Fibroblast of skin of left quadriceps (primary cell): ENCODE measurements at regions not wholly inside any gene's neighbourhood (a gene's known extent, or its start where the extent isn't known, plus 50 kb on each side); places are given as distances from the start of the nearest gene placed in this dataset.
"Not testable (repeated sequence)": the region's sequence is repeated elsewhere in the genome, so short reads cannot be mapped to it uniquely, and the experiment has no call there.

Experiments
- DNase-seq, 2 experiments: peaks; one replicate each; pipeline ENCODE4 v3.0.0-alpha.2; 2013; ENCODE audit warnings: low read depth in 2 of 2

DNA sequence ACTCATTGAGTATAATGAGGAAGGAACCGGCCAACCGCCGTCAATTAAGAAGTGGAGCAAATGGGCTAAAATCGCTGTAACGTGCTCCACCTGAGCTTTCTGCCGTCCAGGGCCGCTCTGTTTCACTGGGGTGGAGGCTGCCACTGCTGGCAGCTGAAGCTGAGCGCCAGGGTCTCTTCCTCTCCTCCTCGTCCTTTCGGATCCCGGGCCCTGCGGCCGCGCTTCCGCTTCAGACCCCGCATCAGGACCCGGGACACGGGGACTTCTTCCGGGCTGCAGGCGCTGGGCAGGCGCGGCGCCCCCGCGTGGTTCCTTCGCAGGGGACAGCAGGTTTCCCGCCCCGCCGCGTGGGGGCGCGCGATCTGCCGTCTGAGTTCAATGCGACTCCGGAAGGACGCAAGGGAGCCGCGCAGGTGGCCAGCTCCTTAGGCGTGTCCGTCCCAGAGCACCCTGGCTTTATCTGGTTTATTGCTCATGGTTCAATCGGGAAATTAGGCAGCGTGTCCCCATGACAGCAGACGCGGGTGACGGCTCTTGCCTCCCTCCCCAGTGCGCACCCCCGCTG is 519.8 kb downstream of the TRIML1 start:
- DNase-seq = no peak

DNA sequence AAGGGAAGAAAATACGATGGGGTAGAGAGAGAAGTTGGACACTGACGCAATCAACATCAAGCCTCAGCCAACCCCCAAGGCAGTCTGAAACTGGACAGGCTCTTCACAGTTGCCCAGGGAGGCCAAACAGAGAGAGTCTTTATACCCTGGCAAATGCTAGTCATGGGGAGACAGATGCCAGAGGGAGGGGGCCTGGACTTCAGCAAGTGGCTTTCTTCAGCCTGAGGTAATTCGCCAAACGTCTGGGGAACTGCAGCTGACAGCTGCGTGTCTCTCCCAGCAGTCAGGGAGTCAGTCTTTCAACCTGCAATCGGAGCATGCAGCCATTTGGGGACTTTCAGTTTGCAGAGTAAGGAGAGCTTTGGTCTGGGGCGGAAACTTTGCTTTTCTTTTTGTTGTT is 521.6 kb downstream of the TRIML1 start:
- no peak for DNase-seq

DNA sequence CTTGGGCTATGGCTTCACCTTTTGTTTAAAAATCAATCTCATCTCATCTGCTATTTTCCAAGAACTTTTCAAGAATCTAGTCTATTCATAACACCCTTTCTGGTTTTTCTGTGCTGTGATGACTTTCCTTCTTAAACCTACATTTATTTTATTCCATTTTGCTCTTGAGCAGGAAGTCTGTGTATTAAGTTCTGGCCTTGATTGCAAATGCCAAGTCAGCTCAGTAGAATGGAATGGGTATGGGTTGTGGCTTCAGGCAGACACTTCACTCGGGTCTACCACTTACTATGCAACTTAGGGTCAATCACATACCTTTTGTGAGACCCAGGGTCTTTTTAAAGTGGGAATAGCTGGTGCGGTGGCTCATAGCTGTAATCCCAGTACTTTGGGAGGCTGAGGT is 522.3 kb downstream of the TRIML1 start:
- no peak for DNase-seq

DNA sequence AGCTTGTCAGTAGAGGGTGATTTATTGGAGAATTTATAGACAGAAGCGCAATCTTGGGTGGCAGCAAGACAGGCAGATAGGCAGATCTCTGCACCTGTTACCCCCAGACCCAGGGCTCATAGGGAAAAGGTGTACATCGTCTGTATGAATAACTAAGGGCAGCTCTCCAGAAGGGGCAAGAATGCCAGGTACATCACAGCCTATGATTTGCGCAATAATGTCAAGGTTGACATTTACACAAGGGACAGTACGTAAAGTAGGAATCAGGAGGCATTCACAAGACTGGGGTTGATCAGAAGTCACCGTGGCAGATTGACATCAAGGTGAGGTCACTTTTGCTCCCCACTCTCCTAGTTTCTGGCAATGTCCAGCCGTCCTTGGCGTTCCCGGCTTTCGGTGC is 524.1 kb downstream of the TRIML1 start:
- DNase-seq = no peak

DNA sequence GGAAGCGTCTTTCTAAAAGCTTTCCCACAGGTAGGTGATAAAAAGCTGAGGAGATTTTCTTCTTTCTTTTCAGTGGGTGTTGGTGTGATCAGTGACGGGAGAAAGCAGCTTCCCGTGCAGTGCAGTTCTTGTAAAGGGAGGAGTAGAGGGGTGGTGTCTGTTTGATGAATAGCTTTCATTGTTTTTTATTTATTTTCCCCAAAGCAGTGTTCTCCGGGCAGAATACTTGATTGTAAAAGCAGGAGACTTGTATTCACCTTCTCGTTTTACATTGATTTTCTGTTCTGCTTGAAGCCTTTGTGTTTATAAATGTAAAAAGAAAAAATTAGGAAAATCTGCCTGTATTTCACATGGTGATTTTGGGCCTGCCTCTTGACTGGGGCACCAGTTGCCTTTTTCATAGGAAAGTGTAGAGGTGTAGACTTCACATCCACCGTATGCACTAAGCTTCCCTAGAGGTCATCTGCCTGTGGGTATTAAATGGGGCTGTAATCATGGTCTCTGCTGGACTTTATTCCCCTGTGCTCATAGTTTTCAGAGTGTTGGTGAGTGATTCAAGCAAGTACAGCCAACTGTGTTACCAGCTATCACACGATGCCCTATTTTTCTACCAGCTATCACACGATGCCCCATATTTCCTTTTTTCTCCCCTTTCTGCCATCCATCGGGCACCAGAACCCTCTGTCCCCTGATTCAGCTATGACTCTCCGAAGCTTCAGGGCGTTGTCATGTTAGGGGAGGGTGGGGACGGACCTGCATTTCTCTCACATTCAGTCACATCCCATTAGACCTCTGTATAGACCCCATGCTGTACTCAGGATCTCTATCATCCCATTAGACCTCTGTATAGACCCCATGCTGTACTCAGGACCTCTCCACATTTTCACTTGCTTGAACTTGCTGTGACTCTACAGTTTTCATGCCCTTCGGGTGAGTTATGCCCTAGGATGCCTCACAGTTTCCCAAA is 526.5 kb downstream of the TRIML1 start:
- no peak for DNase-seq

DNA sequence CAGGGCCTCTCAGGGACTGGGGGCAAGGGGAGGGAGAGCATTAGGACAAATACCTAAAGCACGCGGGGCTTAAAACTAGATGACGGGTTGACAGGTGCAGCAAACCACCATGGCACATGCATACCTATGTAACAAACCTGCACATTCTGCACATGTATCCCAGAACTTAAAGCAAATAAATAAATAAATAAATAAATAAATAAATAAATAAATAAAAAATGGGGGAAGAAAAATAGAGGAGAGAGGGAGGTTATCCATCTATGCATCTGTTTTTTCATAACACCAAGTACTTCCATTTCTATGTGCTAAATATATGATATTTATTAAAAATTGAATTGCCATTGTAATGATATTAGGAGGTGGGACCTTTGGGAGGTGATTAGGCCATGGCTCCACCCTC is 539.5 kb downstream of the TRIML1 start:
- not testable (repeated sequence) for DNase-seq

DNA sequence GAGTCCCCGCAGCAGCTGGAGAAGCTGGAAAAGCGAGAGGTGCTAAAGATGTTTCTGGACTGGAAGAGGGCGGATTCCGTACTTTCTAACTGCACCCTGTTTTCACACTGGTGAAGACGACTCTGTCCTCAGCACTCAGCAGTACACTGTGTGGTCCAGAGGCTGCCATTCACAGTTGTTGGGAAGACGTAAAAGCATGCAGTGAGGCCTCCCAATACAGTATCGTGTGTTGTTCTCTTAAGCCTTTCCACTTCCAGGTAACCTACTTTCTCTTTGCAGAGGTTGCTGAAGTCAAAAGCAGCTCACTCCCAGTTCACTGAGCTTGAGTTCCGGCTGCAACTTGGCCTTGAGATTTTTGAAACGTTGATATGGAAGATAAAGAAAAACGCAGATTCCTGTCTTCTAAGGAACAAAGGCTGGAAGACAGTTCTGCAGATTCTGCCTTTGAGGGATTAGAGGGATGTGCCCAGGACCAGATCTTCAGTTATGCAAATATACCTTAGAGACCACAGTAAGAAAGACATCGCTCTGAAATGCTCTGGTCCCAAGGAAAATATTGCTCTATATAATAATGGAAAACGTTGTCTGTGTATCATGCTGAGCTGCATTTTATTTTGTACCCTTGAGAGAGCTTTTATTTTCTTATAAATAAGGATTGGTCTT is 540.9 kb downstream of the TRIML1 start:
- DNase-seq = no peak

DNA sequence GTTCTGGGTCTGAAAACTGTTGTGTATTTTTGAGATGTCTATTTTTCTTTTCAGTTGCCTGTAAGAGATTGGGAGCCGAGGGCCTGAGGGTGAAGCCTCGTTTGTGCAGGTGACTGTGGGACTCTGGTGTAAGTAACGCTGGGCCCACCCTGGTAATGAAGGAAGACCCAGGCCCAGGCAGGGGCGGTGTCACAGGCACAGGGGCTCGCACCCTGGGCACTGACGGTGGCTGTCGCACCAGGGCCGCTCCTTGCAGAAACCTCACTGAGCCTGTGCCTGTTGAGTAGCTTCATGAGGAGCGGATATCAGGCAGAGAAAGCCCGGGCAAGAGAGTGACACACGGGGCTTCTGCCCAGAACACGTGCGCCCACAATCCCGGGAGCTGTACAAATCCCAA is 541.4 kb downstream of the TRIML1 start:
- no peak for DNase-seq

DNA sequence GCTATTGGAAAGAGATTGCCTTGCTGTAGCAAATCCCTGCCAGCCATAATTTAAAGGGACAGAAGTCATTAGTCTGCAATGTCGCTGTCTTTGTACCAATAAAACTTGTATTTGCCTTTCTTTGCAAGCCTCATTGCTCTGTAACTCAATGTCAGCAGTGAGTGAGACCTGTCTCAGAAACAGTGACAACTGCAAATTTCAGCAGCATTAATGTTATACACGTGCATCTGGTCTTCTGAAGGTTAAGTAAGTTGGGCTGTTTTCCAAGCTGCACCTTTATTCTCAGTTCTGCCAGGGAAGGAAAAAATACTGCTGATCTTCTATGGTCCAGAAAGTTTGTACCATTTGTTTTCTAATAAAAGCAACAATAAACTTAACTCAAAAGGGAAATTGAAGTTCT is 543.1 kb downstream of the TRIML1 start:
- DNase-seq = no peak

DNA sequence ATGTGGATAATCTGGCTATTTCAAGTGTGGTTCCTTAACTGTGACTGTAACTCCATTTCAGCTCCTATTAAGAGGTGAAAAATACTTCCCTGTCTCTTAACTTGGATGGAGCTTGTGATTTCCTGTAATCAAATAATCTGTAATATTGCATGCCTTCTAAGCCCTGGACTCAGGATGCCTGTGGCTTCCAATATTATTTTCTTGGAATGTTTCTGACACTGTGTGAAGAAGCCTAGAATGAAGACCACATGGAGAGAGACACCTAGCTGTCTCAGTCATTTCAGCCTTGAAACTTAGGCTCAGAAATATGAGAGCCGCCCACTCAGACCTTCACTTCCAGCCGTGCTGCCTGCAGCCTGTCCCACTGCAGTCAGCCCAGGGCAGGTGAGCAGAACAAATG is 544.3 kb downstream of the TRIML1 start:
- DNase-seq = peak; percentile 31 to 44

DNA sequence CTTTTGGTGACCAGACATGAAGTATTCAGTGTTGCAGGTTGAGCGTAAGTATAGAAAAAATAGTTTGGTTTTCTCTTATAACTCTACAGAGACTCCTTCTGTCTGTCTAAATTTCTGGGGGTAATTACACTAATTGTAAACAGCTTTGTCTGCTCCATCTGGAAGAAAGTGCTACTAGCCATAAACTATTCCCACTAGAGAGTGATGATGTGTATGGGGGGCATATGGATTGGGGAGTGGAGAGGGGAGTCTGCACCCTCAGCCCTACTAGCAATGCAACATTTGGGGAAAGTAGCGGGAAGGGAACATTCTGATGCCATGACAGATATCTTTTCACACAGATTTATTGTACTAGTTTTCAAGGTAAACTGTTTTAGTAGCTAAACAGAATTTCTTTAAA is 549.7 kb downstream of the TRIML1 start:
- DNase-seq = peak; percentile 59

DNA sequence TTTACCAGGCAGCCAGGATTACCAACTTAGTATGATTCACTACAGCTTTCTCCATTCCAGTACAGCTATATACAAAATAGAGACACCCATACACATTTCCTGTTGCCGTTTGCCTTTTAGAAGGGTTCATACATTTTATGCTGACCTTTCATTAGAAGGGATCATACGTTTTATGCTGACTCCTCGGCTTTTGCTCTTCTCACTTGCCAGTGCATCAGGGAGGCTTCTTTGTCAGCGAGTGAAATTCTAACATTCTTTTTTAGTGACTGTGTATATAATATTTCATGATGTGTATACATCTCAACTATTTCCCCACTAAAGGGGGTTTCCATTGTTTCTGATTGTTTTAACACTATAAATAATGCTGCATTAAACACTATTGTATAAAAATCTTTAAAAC is 552.6 kb downstream of the TRIML1 start:
- peak; percentile 48 to 61 for DNase-seq

DNA sequence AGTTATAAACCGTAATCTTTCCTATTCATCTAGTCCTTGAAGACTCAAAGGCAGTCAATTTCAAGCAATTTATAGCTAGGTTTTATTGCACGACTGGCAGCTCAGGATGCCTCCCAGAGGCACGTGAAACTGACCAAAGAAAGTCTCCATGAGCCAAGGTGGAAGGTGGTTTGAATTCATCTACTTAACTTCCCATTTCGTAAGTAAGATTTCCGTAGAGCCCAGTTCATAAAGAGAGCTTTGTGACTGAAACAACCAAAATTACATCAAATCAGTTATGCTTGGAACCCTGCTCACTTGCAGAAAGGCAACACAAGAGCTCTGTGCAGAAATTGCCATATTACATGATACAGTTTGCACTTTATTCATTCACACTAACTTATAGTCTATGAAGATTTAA is 556.0 kb downstream of the TRIML1 start:
- no peak for DNase-seq

DNA sequence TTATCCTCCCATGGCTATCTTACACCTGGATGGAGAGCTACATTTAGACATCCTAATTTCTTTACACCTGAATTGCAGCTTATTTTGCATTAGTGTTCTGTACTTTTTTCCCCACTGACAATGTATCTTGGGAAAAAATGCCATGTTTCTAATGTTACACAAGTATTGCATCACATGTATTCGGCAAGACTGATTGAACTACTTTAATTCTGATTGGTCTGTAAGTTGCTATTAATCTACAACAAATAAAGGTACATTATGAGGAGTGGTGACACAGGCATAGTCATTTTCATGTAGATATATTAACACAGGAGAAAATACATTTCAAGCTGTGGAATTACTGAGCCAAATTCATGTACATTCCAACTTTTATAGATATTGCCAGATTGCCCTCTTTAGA is 558.0 kb downstream of the TRIML1 start:
- no peak for DNase-seq

DNA sequence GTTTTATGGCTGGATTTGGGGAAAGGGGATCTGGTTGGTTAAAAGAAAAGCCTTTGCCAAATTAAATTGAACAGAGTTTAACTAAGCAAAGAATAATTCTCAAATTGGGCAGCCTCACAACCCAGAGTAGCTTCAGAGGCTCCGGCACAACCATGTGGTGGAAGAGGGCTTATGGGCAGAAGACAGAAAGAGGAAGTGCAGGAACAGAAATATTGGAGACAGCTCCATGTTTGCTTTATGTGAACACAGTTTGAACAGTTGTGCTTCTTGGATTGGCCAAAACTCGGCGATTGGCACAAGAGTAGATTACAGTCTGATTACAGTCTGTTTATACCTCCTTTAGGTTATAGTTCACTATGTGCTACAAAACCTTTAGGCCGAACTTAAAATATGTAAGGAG is 562.7 kb downstream of the TRIML1 start:
- no peak for DNase-seq

DNA sequence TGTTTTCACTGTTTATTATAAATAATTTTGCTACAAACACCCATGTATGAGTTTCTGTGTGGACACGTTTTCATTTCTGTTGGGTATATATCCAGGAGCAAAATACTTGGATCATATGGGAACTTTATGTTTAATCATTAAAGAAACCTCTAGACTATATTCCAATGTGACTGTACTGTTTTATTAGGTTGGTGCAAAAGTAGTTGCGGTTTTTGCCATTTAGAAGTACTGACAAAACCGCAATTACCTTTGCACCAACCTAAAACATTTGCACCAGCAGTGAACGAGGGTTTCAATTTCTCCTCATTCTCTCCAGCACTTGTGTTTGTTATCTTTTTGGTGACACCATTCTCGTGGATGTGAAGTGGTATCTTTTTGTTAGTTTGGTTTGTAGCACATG is 565.0 kb downstream of the TRIML1 start:
- DNase-seq = no peak

DNA sequence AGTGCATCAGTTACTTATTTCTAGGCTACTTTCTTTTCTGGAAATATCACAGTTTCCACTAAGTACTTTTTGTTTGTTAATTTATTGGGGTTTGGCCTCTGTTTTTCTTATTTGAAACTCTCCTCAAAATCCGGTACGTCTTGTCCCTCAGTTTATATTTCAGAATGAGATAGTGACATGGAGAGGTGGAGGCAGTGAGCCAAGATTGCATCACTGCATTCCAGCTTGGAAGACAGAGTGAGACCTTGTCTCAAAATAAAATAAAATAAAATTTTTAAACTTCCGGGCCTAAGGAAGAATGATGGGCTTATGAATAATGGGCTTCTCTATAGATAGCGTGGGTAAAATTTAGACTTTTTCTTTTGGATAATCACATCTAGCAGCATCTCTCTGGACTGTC is 567.8 kb downstream of the TRIML1 start:
- DNase-seq = no peak

DNA sequence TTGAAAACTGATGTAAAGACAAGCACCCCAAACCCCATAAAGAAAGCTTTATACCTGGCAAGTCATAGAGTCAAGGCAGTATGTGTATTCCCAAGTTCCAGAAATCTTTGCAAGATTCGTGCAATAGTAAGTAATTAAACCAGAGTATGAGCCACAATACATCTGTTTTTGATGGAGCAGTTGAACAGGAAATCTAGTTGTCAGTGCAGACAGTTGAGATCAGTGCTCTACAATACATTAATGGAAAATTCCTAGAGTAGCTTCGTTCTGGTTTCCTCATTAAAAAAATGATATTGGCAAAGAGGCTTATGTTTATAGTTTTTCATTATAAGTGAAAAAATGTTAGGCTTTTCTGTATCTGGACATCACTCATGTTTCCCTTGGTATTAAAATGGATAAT is 575.3 kb downstream of the TRIML1 start:
- DNase-seq = peak; percentile 80 to 82

DNA sequence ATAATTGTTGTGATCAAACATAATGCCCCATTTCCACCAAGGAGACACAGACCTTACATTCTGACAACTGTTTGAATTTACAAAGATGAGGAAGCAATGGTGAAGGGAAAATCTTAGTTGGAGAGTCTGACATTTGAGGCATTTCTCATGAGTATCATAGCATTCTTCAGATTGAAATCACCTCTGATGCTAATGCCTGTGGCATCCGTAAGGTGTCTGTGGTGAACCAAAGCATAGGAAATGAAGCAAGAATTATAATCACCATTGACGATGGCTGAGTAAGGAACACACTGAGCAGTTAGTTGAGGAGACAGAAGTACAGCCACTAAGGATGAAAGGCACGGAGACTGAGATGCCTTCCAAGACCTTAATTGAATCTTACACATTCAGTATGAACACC is 575.7 kb downstream of the TRIML1 start:
- DNase-seq = peak; percentile 92 to 93

DNA sequence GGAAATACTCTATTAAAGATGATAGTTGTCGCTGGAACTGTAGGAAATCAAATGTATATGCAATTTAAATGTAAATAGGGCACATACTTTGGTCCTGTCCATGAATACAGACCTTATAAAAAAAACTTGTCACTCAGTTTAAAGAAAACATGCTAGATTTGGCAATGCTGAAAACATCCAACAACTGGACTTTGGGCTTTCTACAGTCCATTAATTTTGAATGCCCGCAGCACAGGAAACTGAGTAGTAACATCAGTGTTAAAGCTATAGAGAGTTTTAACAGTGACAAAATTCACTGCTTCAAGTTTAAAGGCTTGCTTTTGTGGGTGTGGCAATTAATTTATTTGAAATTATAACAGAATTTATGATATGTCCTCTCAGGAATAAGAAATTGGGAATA is 578.4 kb downstream of the TRIML1 start:
- DNase-seq = no peak

DNA sequence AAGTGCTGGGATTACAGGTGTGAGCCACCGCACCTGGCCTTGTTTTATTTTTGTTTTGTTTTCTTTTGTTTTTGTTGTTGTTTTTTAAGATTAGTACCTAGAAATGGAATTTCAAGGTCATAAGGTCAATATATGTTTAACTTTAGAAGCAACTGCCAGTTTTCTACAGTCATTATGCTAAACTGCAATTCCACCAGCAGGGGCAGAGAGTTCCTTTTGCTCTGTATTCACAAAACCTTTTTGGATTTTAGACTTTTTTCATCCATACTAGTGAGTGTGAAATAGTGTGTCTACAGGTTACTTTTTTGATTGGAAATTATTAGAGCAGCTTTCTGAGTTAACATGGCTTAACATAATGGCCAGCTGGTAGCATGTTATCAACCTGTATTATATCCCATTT is 580.6 kb downstream of the TRIML1 start:
- no peak for DNase-seq

DNA sequence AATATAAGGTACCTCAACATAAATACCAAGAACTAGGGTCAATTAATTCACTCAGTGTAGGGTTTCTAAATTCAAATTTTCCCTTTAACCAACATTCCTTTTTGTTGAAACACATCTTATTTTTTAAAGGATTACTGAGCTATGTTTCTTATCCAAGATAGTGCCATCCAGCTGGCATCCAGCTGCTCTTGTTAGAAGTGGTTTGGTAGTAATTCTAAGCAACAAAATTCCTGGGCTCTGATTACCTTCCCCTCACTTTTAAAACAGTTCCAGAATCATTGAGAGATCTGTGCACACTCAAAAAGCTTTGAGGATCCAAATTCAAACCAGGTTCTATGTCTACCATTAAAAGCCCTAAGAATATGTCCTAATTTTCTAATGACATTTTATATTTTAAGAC is 583.7 kb downstream of the TRIML1 start:
- DNase-seq = peak in 1 of 2 experiments; percentile 28

DNA sequence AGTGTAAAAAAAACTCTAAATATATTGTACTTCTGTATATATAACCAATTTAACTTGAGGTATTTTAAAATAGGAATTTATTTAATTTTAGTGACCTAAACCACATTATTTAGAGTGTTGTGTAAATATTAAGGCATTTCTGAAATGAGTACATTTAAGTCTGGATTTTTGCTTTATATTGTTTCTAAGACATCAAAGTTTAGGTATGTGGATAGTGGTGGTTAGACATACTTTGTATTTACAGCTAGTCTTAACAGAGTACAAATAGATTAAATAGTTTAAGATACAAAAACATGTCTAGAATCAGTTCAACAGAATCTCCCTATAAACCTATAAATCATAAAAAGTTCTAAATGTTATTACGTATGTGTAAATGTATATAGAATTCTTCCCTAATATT is 588.5 kb downstream of the TRIML1 start:
- DNase-seq = no peak
